CD14-positive monocyte (primary cell): ENCODE measurements at regions not wholly inside any gene's neighbourhood (a gene's known extent, or its start where the extent isn't known, plus 50 kb on each side); places are given as distances from the start of the nearest gene placed in this dataset.
A peak's percentile ranks its signal among the peaks of the same experiment; 100 is the strongest.

ENCODE experiments used
- DNase-seq, 3 donors: peaks; one replicate each; pipeline ENCODE4 v3.0.0-alpha.2; 2011 to 2022
- H2AFZ ChIP-seq: 2 replicates; pipeline ENCODE4 v1.6.0; 2012; ENCODE audit warnings: mild to moderate bottlenecking, low read depth, low read length, inconsistent platforms; ENCODE audit not compliant: insufficient read depth, poor library complexity, severe bottlenecking
- H3K27ac ChIP-seq, 2 donors: 1 replicate in 1 of 2; 2 replicates in 1 of 2; pipeline ENCODE4 v1.5.1; 2012 to 2013; ENCODE audit warnings: low read length in 2 of 2, control low read depth in 1 of 2, inconsistent platforms in 1 of 2, low read depth in 1 of 2, mild to moderate bottlenecking in 1 of 2
- H3K27me3 ChIP-seq, 2 donors: one replicate each; pipeline versions ENCODE4 v1.6.0 to v1.6.1; 2011 to 2013; ENCODE audit warnings: low read length in 2 of 2; ENCODE audit not compliant: control insufficient read depth in 2 of 2, insufficient read depth in 2 of 2
- H3K36me3 ChIP-seq, 2 donors: replicated peaks in 1 of 2; 1 replicate in 1 of 2; 2 replicates in 1 of 2; pipeline versions ENCODE4 v1.5.1 to v1.6.1; 2012 to 2013; ENCODE audit warnings: low read length in 2 of 2, control low read depth in 1 of 2, inconsistent platforms in 1 of 2, mild to moderate bottlenecking in 1 of 2; ENCODE audit not compliant: insufficient read depth in 2 of 2, control insufficient read depth in 1 of 2
- H3K4me1 ChIP-seq, 2 donors: 1 replicate in 1 of 2; 2 replicates in 1 of 2; pipeline versions ENCODE4 v1.5.1 to v1.6.1; 2012 to 2013; ENCODE audit warnings: low read length in 2 of 2, control low read depth in 1 of 2, inconsistent platforms in 1 of 2, mild to moderate bottlenecking in 1 of 2, moderate library complexity in 1 of 2; ENCODE audit not compliant: insufficient read depth in 2 of 2, control insufficient read depth in 1 of 2
- H3K4me2 ChIP-seq: replicated peaks from 2 replicates; pipeline ENCODE3; 2012; ENCODE audit warnings: low read length, moderate library complexity, mild to moderate bottlenecking; ENCODE audit not compliant: poor library complexity, severe bottlenecking; ENCODE audit errors: extremely low read depth
- H3K4me3 ChIP-seq, 3 experiments: fragments of 200-600 bp in 1 of 3; sonication (generic) in 1 of 3; replicated peaks in 1 of 3; 1 replicate in 2 of 3; 2 replicates in 1 of 3; pipeline ENCODE4 v1.5.1; 2011 to 2013; ENCODE audit warnings: low read length in 3 of 3, mild to moderate bottlenecking in 3 of 3, control low read depth in 2 of 3, low read depth in 2 of 3, inconsistent platforms in 1 of 3, moderate library complexity in 1 of 3
- H3K79me2 ChIP-seq: 2 replicates; pipeline ENCODE4 v1.6.0; 2012; ENCODE audit warnings: mild to moderate bottlenecking, control low read depth, inconsistent platforms, low read length, moderate library complexity; ENCODE audit not compliant: insufficient read depth
- H3K9ac ChIP-seq: 2 replicates; pipeline ENCODE4 v1.6.0; 2017; ENCODE audit warnings: low read length, mild to moderate bottlenecking; ENCODE audit not compliant: insufficient read depth, poor library complexity, severe bottlenecking
- H3K9me3 ChIP-seq, 2 donors: replicated peaks in 1 of 2; 1 replicate in 1 of 2; 2 replicates in 1 of 2; pipeline versions ENCODE4 v1.5.1 to v1.6.1; 2012 to 2013; ENCODE audit warnings: low read length in 2 of 2, control low read depth in 1 of 2; ENCODE audit not compliant: control insufficient read depth in 1 of 2, insufficient read depth in 1 of 2
- H4K20me1 ChIP-seq: 2 replicates; pipeline ENCODE4 v1.6.0; 2012; ENCODE audit warnings: mild to moderate bottlenecking, low read length, control low read depth, moderate library complexity; ENCODE audit not compliant: insufficient read depth
- H3K27ac Mint-ChIP-seq, 7 donors: one replicate each; pipeline ENCODE4 v1.8.0; 2020; ENCODE audit warnings: mild to moderate bottlenecking in 7 of 7, mixed read lengths in 7 of 7, moderate library complexity in 6 of 7, inconsistent platforms in 2 of 7
- H3K27me3 Mint-ChIP-seq, 3 donors: one replicate each; pipeline ENCODE4 v1.8.0; 2021 to 2022; ENCODE audit warnings: low read depth in 3 of 3, mild to moderate bottlenecking in 3 of 3, mixed read lengths in 3 of 3, moderate library complexity in 3 of 3, inconsistent platforms in 1 of 3
- H3K36me3 Mint-ChIP-seq, 2 donors: one replicate each; pipeline ENCODE4 v1.8.0; 2020; ENCODE audit warnings: mixed read lengths in 2 of 2, inconsistent platforms in 1 of 2, mild to moderate bottlenecking in 1 of 2
- H3K4me1 Mint-ChIP-seq: one replicate; pipeline ENCODE4 v1.8.0; 2020; ENCODE audit warnings: mild to moderate bottlenecking, mixed read lengths
- H3K4me3 Mint-ChIP-seq, 2 donors: one replicate each; pipeline ENCODE4 v1.8.0; 2020; ENCODE audit warnings: mild to moderate bottlenecking in 2 of 2, mixed read lengths in 2 of 2, moderate library complexity in 1 of 2
- H3K9me3 Mint-ChIP-seq, 7 donors: one replicate each; pipeline ENCODE4 v1.8.0; 2020 to 2022; ENCODE audit warnings: mixed read lengths in 7 of 7, mild to moderate bottlenecking in 6 of 7, moderate library complexity in 6 of 7, inconsistent platforms in 2 of 7
- WGBS: methylation state at CpG from one replicate; pipeline ENCODE4 v1.1.5; 2013; ENCODE audit warnings: missing lambda C conversion rate; ENCODE audit not compliant: insufficient coverage; 5-methylcytosine and 5-hydroxymethylcytosine counted together
- intact Hi-C, 2 donors: fragments of 100-400 bp; cut with micrococcal nuclease; formaldehyde crosslinking; loops; one replicate each; pipeline versions ENCODE4 v1.15.0 to v1.15.1; 2023
- TF ChIP-seq, protein P1 (sequence below): fragments of 200-600 bp; IDR thresholded peaks from one replicate; pipeline ENCODE4 v1.8.0; 2022; ENCODE audit warnings: antibody characterized with exemption, mild to moderate bottlenecking

DNA sequence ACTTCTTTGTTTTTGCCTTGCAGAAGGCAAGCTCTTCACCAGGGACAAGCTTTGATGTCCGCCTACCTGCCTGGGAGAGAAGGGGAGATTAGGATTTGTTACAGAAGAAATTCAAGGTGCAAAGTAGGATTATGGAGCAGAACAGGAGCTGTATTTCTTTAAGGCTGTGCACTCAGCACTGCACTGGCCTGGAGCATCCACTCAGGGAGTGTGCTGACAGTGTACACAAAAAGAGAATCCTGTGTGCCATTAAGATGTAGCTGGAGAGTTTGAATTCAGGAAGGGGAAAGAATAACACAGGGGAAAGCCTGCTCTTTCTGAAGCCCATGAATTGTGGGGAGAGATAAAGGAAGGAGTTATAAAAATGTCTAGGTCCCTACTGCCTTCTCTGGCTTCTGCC, 137.7 kb upstream of the ETS2 start:
- peaks cover 28% of the 10 kb centered on the region for H3K4me1 Mint-ChIP-seq
- Histone ChIP-seq H3K9ac (no peak overlapping the region), H3K36me3 (no peaks in the 10 kb centered on the region), H3K9me3 (no peaks in the 10 kb centered on the region), H4K20me1 (no peaks in the 10 kb centered on the region), H3K27ac (no peak overlapping the region), H3K79me2 (no peaks in the 10 kb centered on the region), H3K4me3 (no peak overlapping the region), H2AFZ (no peak overlapping the region), H3K4me2 (no peak overlapping the region), H3K4me1 (peaks cover 16 to 26% of the 10 kb centered on the region in 2 donors), H3K27me3 (peaks cover 0 to 2% of the 10 kb centered on the region in 2 donors)
- peaks cover 0 to 8% (median 7%) of the 10 kb centered on the region in 3 donors for H3K27me3 Mint-ChIP-seq
- no peak overlapping the region for H3K4me3 Mint-ChIP-seq
- H3K27ac Mint-ChIP-seq = peak overlapping the region in 6 of 7 donors; percentile 47 to 86 (median 79)
- TF ChIP-seq, protein P1, sequence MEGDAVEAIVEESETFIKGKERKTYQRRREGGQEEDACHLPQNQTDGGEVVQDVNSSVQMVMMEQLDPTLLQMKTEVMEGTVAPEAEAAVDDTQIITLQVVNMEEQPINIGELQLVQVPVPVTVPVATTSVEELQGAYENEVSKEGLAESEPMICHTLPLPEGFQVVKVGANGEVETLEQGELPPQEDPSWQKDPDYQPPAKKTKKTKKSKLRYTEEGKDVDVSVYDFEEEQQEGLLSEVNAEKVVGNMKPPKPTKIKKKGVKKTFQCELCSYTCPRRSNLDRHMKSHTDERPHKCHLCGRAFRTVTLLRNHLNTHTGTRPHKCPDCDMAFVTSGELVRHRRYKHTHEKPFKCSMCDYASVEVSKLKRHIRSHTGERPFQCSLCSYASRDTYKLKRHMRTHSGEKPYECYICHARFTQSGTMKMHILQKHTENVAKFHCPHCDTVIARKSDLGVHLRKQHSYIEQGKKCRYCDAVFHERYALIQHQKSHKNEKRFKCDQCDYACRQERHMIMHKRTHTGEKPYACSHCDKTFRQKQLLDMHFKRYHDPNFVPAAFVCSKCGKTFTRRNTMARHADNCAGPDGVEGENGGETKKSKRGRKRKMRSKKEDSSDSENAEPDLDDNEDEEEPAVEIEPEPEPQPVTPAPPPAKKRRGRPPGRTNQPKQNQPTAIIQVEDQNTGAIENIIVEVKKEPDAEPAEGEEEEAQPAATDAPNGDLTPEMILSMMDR = no peak
- no peaks in the 10 kb centered on the region for H3K36me3 Mint-ChIP-seq
- H3K9me3 Mint-ChIP-seq = peaks cover 0 to 2% (median 0%) of the 10 kb centered on the region in 7 donors
- 89% methylated on average over 1 of the region's 1 CpG for WGBS
- no peak for DNase-seq
- intact Hi-C loops = no loop called here

DNA sequence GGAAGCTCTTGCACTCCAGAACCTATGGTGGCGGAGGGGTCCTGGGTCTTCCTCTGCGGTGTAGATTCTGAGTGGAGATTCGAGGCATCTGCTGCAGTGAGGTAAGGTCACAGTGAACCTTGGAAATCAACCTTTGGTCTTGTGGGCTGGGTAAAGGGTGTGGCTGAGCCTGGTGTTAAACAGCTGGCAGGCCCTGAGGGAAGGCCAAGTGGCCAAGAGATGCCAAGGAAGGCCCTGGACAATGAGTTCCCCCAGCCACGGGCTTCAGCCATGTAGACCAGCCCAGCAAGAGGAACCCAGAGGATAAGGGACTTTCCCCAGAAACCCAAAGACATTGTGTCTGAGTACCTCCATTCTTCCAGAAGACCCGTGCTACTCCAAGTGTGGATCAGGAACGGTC, 137.2 kb upstream of the ETS2 start:
- TF ChIP-seq, protein P1 = no peak
- peak in 1 of 3 donors; percentile 49 for DNase-seq
- H3K36me3 Mint-ChIP-seq = no peaks in the 10 kb centered on the region
- Histone ChIP-seq H3K9me3 (no peaks in the 10 kb centered on the region), H3K4me2 (no peak overlapping the region), H3K27ac (no peak overlapping the region), H3K79me2 (no peaks in the 10 kb centered on the region), H3K4me3 (no peak overlapping the region), H3K4me1 (peaks cover 16 to 26% of the 10 kb centered on the region in 2 donors), H4K20me1 (no peaks in the 10 kb centered on the region), H2AFZ (no peak overlapping the region), H3K36me3 (no peaks in the 10 kb centered on the region), H3K27me3 (no peaks in the 10 kb centered on the region), H3K9ac (no peak overlapping the region)
- peaks cover 0 to 2% (median 0%) of the 10 kb centered on the region in 7 donors for H3K9me3 Mint-ChIP-seq
- WGBS = 64% methylated on average over 5 of the region's 6 CpGs
- H3K27ac Mint-ChIP-seq = peak overlapping the region in 2 of 7 donors; percentile 47 to 50
- no peak overlapping the region for H3K4me3 Mint-ChIP-seq
- H3K27me3 Mint-ChIP-seq = peaks cover under 1 to 8% (median 7%) of the 10 kb centered on the region in 3 donors
- peaks cover 28% of the 10 kb centered on the region for H3K4me1 Mint-ChIP-seq
- intact Hi-C loops = no loop called here
